HEK293 (cell line): ENCODE measurements at regions not wholly inside any gene's neighbourhood (a gene's known extent, or its start where the extent isn't known, plus 50 kb on each side); places are given as distances from the start of the nearest gene placed in this dataset.

Source experiments
- CTCF ChIA-PET: fragments of 350-600 bp; formaldehyde crosslinking; extraction: SDS; loops from one replicate; lab custom pipeline; 2021; ENCODE audit warnings: antibody characterized with exemption; lab: Yijun Ruan, JAX
- POLR2A ChIA-PET: fragments of 300-600 bp; formaldehyde crosslinking; extraction: SDS; loops from one replicate; lab custom pipeline; 2020; ENCODE audit warnings: antibody characterized with exemption, inconsistent platforms; lab: Yijun Ruan, JAX
- H3K27ac ChIP-seq: fragments of 200-500 bp; sonication (Bioruptor generic); 2 replicates; pipeline ENCODE4 v1.5.1; 2014; ENCODE audit warnings: low read depth, low read length, control low read depth, inconsistent platforms; ENCODE audit errors: extremely low read depth
- H3K36me3 ChIP-seq, 2 experiments: fragments of 200-500 bp in 1 of 2; sonication (Bioruptor generic) in 1 of 2; 1 replicate in 1 of 2; 2 replicates in 1 of 2; pipeline ENCODE4 v1.5.1; 2014 to 2017; ENCODE audit warnings: inconsistent platforms in 2 of 2, low read length in 2 of 2; ENCODE audit not compliant: control insufficient read depth in 2 of 2, insufficient read depth in 1 of 2
- H3K4me1 ChIP-seq: fragments of 200-500 bp; sonication (Bioruptor generic); 2 replicates; pipeline ENCODE4 v1.5.1; 2014; ENCODE audit warnings: mild to moderate bottlenecking, low read length, inconsistent platforms; ENCODE audit not compliant: control insufficient read depth, insufficient read depth
- H3K4me3 ChIP-seq: 2 replicates; pipeline ENCODE4 v1.5.1; 2011; ENCODE audit warnings: low read depth, mild to moderate bottlenecking, control low read depth, low read length, moderate library complexity
- H3K9me3 ChIP-seq: fragments of 200-500 bp; sonication (Bioruptor generic); 2 replicates; pipeline ENCODE4 v1.5.1; 2014; ENCODE audit warnings: low read depth, low read length, inconsistent platforms; ENCODE audit not compliant: control insufficient read depth, insufficient read depth
- ATF2 ChIP-seq: fragments of 450-650 bp; formaldehyde crosslinking; IDR thresholded peaks from 2 replicates; pipeline ENCODE4 v1.5.1; 2016; ENCODE audit warnings: missing biosample characterization, missing genetic modification characterization, low read depth
- HOXC10 ChIP-seq: sonication (generic); formaldehyde crosslinking; IDR thresholded peaks from 2 replicates; pipeline ENCODE4 v1.8.1; 2023; ENCODE audit warnings: mild to moderate bottlenecking, missing genetic modification reagents
- MEIS1 ChIP-seq: sonication (generic); formaldehyde crosslinking; IDR thresholded peaks from 2 replicates; pipeline ENCODE4 v1.8.1; 2022; ENCODE audit warnings: missing genetic modification reagents, mild to moderate bottlenecking, borderline replicate concordance
- PRDM1 ChIP-seq: fragments of 450-650 bp; formaldehyde crosslinking; IDR thresholded peaks from 2 replicates; pipeline ENCODE4; 2016; ENCODE audit warnings: missing biosample characterization, missing genetic modification characterization
- REST ChIP-seq: fragments of 450-650 bp; formaldehyde crosslinking; IDR thresholded peaks from 2 replicates; pipeline ENCODE4 v1.5.1; 2016; ENCODE audit warnings: missing biosample characterization, missing genetic modification characterization
- ZBTB21 ChIP-seq: fragments of 450-650 bp; formaldehyde crosslinking; IDR thresholded peaks from 2 replicates; pipeline ENCODE4 v1.5.1; 2017; ENCODE audit warnings: missing biosample characterization, missing genetic modification characterization
- ZFP37 ChIP-seq: fragments of 450-650 bp; formaldehyde crosslinking; IDR thresholded peaks from 2 replicates; pipeline ENCODE4 v1.5.1; 2016; ENCODE audit warnings: missing biosample characterization, missing genetic modification characterization
- ZNF155 ChIP-seq: fragments of 450-650 bp; formaldehyde crosslinking; IDR thresholded peaks from 2 replicates; pipeline ENCODE4 v1.5.1; 2016; ENCODE audit warnings: missing biosample characterization, missing genetic modification characterization
- ZNF169 ChIP-seq: fragments of 450-650 bp; formaldehyde crosslinking; IDR thresholded peaks from 2 replicates; pipeline ENCODE4 v1.5.1; 2016; ENCODE audit warnings: missing biosample characterization, missing genetic modification characterization
- ZNF274 ChIP-seq, 2 experiments: fragments of 200-500 bp in 1 of 2; fragments of 450-650 bp in 1 of 2; sonication (Bioruptor generic) in 1 of 2; formaldehyde crosslinking in 1 of 2; IDR thresholded peaks; 2 replicates each; pipeline versions ENCODE4 v1.5.1 to v1.6.1; 2014 to 2016; ENCODE audit warnings: borderline replicate concordance in 1 of 2, inconsistent platforms in 1 of 2, low read length in 1 of 2, missing biosample characterization in 1 of 2, missing genetic modification characterization in 1 of 2
- ZNF596 ChIP-seq: fragments of 450-650 bp; IDR thresholded peaks from 2 replicates; pipeline ENCODE4 v1.5.0; 2018; ENCODE audit warnings: missing biosample characterization, mild to moderate bottlenecking, missing genetic modification characterization, moderate library complexity
- ZNF623 ChIP-seq: fragments of 450-650 bp; formaldehyde crosslinking; IDR thresholded peaks from 2 replicates; pipeline ENCODE4 v1.5.1; 2016; ENCODE audit warnings: missing biosample characterization, missing genetic modification characterization
- ZNF785 ChIP-seq: fragments of 450-650 bp; formaldehyde crosslinking; IDR thresholded peaks from 2 replicates; pipeline ENCODE4 v1.5.1; 2016; ENCODE audit warnings: missing biosample characterization, missing genetic modification characterization
- ZSCAN30 ChIP-seq: fragments of 450-650 bp; IDR thresholded peaks from 2 replicates; pipeline ENCODE4 v1.5.1; 2018; ENCODE audit warnings: missing biosample characterization, mild to moderate bottlenecking, missing genetic modification characterization, moderate library complexity
- ZXDB ChIP-seq: fragments of 450-650 bp; formaldehyde crosslinking; IDR thresholded peaks from 2 replicates; pipeline ENCODE4 v1.5.1; 2016; ENCODE audit warnings: missing biosample characterization, missing genetic modification characterization

- Histone ChIP-seq H3K4me3 (no peak overlapping the region), H3K9me3 (no peaks in the 10 kb centered on the region), H3K36me3 (no peaks in the 10 kb centered on the region), H3K4me1 (no peaks in the 10 kb centered on the region; the same call in 1 of the 2 replicates), H3K27ac (no peak overlapping the region)
- CTCF ChIA-PET, result no interaction called here
- POLR2A ChIA-PET, result no interaction called here
- TF ChIP-seq ZFP37, result no peak
- no peak for TF ChIP-seq ZNF169 (tag by site-specific recombination)
- no peak for TF ChIP-seq MEIS1 (CRISPR knock-in tag)
- no peak for TF ChIP-seq ZNF785 (tag by site-specific recombination)
Measured at GRCh38 chr3:4011166-4011565, 211.9 kb downstream of the LRRN1 start.

GRCh38 chr3:4015426-4015825 is 216.2 kb downstream of the LRRN1 start:
- ChIA-PET CTCF (interaction anchor here (3.2 kb wide), 1 partner anchor 18 kb away, joined by 11 read pairs; no protein-coding TSS in a partner anchor), POLR2A (no interaction called here)
- TF ChIP-seq HOXC10 (no peak), ZNF155 (tag by site-specific recombination) (no peak), ZNF274 (IDR thresholded peaks at IDR 0.05; ENCODE audit: low read length) (no peak), ZNF274 (tag by site-specific recombination; IDR thresholded peaks at IDR 0.05; ENCODE audit: borderline replicate concordance) (no peak)
- TF ChIP-seq, all 188 proteins: peak for 0

GRCh38 chr3:4019501-4019900 is 220.3 kb downstream of the LRRN1 start:
- Histone ChIP-seq H3K4me3 (no peak overlapping the region), H3K9me3 (no peaks in the 10 kb centered on the region), H3K4me1 (no peaks in the 10 kb centered on the region; the same call in 1 of the 2 replicates), H3K36me3 (no peaks in the 10 kb centered on the region), H3K27ac (no peak overlapping the region)
- CTCF ChIA-PET, result interaction anchor here (2.1 kb wide), 1 partner anchor 21 kb away, joined by 4 read pairs; no protein-coding TSS in a partner anchor
- no peak for TF ChIP-seq ZNF596
- no peak for TF ChIP-seq ZNF169 (tag by site-specific recombination)
- no peak for TF ChIP-seq ZXDB
- no peak for TF ChIP-seq REST
- POLR2A ChIA-PET, result no interaction called here

More at GRCh38 chr3:4015426-4015825, 216.2 kb downstream of the LRRN1 start:
- no peak overlapping the region for H3K4me3 ChIP-seq
- no peaks in the 10 kb centered on the region; the same call in 1 of the 2 replicates for H3K4me1 ChIP-seq
- H3K9me3 ChIP-seq, result no peaks in the 10 kb centered on the region
- no peaks in the 10 kb centered on the region for H3K36me3 ChIP-seq
- no peak overlapping the region for H3K27ac ChIP-seq

GRCh38 chr3:4021162-4021561 is 221.9 kb downstream of the LRRN1 start:
- H3K4me3 ChIP-seq, result no peak overlapping the region
- CTCF ChIA-PET, result interaction anchor here (1.2 kb wide), 1 partner anchor 93 kb away, joined by 3 read pairs; no protein-coding TSS in a partner anchor
- H3K4me1 ChIP-seq, result no peaks in the 10 kb centered on the region; the same call in 1 of the 2 replicates
- TF ChIP-seq ZNF623 (tag by site-specific recombination), result no peak
- TF ChIP-seq ZBTB21 (tag by site-specific recombination), result 0 out of 2 replicates have a peak, but pooled peaks have one; percentile 23
- TF ChIP-seq ATF2 (tag by site-specific recombination), result peak; percentile 83
- TF ChIP-seq ZSCAN30 (tag by site-specific recombination), result no peak
- TF ChIP-seq REST, result peak; percentile 91
- TF ChIP-seq PRDM1 (tag by site-specific recombination), result no peak
- no peaks in the 10 kb centered on the region for H3K9me3 ChIP-seq
- H3K36me3 ChIP-seq, result no peaks in the 10 kb centered on the region
- H3K27ac ChIP-seq, result no peak overlapping the region
- POLR2A ChIA-PET, result no interaction called here
